Astrocyte (in vitro differentiated cells and primary cell): ENCODE measurements at regions not wholly inside any gene's neighbourhood (a gene's known extent, or its start where the extent isn't known, plus 50 kb on each side); places are given as distances from the start of the nearest gene placed in this dataset.

Experiments
- DNase-seq: peaks from one replicate; pipeline ENCODE4 v3.0.0-alpha.2; 2010; ENCODE audit warnings: low read depth
- FAIRE-seq: peaks from 2 replicates; lab custom pipeline; 2011; peaks lifted over from hg19 to GRCh38; lab: Jason Lieb, UNC
- H2AFZ ChIP-seq: 2 replicates; pipeline ENCODE4 v1.6.0; 2012; ENCODE audit warnings: low read depth, low read length, inconsistent platforms
- H3K27ac ChIP-seq: 2 replicates; pipeline ENCODE4 v1.5.1; 2011; ENCODE audit warnings: low read depth, low read length, inconsistent platforms
- H3K27me3 ChIP-seq: 2 replicates; pipeline ENCODE4 v1.6.0; 2011; ENCODE audit warnings: low read length, inconsistent platforms; ENCODE audit not compliant: insufficient read depth
- H3K36me3 ChIP-seq: 2 replicates; pipeline ENCODE4 v1.5.1; 2011; ENCODE audit warnings: low read length, inconsistent platforms; ENCODE audit not compliant: insufficient read depth
- H3K4me1 ChIP-seq: 2 replicates; pipeline ENCODE4 v1.5.1; 2011; ENCODE audit warnings: low read length, inconsistent platforms; ENCODE audit not compliant: insufficient read depth
- H3K4me2 ChIP-seq: 2 replicates; pipeline ENCODE4 v1.6.0; 2012; ENCODE audit warnings: low read length, inconsistent platforms
- H3K4me3 ChIP-seq: 2 replicates; pipeline ENCODE4 v1.5.1; 2011; ENCODE audit warnings: low read depth, mild to moderate bottlenecking, low read length, inconsistent platforms; ENCODE audit not compliant: insufficient read depth
- H3K79me2 ChIP-seq: 2 replicates; pipeline ENCODE4 v1.6.0; 2012; ENCODE audit warnings: mild to moderate bottlenecking, low read length, inconsistent platforms; ENCODE audit not compliant: insufficient read depth
- H3K9ac ChIP-seq: 2 replicates; pipeline ENCODE4 v1.6.0; 2012; ENCODE audit warnings: mild to moderate bottlenecking, low read length, inconsistent platforms
- H3K9me3 ChIP-seq: 2 replicates; pipeline ENCODE4 v1.5.1; 2012; ENCODE audit warnings: low read depth, mild to moderate bottlenecking, low read length, inconsistent platforms; ENCODE audit not compliant: insufficient read depth
- H4K20me1 ChIP-seq: 2 replicates; pipeline ENCODE4 v1.6.0; 2012; ENCODE audit warnings: low read length, inconsistent platforms; ENCODE audit not compliant: insufficient read depth
- H3K27ac Mint-ChIP-seq: one replicate; pipeline ENCODE4 v1.8.0; 2021; ENCODE audit warnings: mild to moderate bottlenecking, mixed read lengths; ENCODE audit not compliant: unreplicated experiment
- H3K27me3 Mint-ChIP-seq: one replicate; pipeline ENCODE4 v1.8.0; 2021; ENCODE audit warnings: low read depth, mixed read lengths; ENCODE audit not compliant: unreplicated experiment
- H3K36me3 Mint-ChIP-seq: one replicate; pipeline ENCODE4 v1.8.0; 2021; ENCODE audit warnings: low read depth, mixed read lengths; ENCODE audit not compliant: unreplicated experiment
- H3K4me1 Mint-ChIP-seq: one replicate; pipeline ENCODE4 v1.8.0; 2021; ENCODE audit warnings: low read depth, mixed read lengths; ENCODE audit not compliant: unreplicated experiment
- H3K4me3 Mint-ChIP-seq: one replicate; pipeline ENCODE4 v1.8.0; 2021; ENCODE audit warnings: mild to moderate bottlenecking, moderate library complexity, mixed read lengths; ENCODE audit not compliant: unreplicated experiment
- H3K9me3 Mint-ChIP-seq: one replicate; pipeline ENCODE4 v1.8.0; 2021; ENCODE audit warnings: mild to moderate bottlenecking, mixed read lengths; ENCODE audit not compliant: unreplicated experiment
- EZH2 ChIP-seq: IDR thresholded peaks from 2 replicates; pipeline ENCODE4 v1.6.1; 2012; ENCODE audit warnings: mild to moderate bottlenecking, low read length, inconsistent platforms; ENCODE audit not compliant: insufficient read depth
- TF ChIP-seq, protein P1 (sequence below): IDR thresholded peaks from 2 replicates; pipeline ENCODE4 v1.5.1; 2011; ENCODE audit warnings: low read depth, mild to moderate bottlenecking, inconsistent platforms, low read length, moderate library complexity; ENCODE audit not compliant: insufficient read depth

DNA sequence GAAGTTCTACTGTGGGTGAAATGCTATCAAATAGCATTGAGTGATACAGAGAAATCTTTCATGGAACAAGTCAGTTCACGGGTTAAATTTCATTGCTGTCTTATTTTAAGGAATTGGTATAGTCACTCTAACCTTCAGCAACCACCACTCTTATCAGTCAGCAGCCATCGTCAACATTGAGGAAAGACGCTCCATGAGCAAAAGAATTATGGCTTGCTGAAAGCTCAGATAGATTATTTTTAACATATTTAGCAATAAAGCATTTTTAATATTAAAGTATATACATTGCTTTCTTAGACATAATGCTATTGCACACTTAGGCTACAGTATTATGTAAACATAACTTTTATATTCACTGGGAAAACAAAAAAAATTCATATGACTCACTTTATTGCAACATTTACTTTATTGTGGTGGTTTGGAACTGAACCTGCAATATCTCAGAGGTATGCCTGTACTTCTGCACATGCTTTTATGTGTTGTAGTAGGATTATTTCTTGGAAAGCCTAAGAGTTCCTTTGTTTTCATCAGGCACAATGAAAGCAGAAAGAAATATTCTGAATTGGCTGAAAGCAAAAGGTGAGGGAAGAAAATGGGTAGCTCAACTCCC is 586.7 kb downstream of the GBA3 start:
- Histone ChIP-seq H3K79me2 (no peaks in the 10 kb centered on the region), H3K36me3 (no peaks in the 10 kb centered on the region), H3K27ac (no peak overlapping the region), H3K9ac (no peak overlapping the region), H3K4me2 (no peak overlapping the region), H4K20me1 (no peaks in the 10 kb centered on the region), H3K27me3 (no peaks in the 10 kb centered on the region), H3K9me3 (no peaks in the 10 kb centered on the region), H3K4me1 (no peaks in the 10 kb centered on the region), H3K4me3 (no peak overlapping the region), H2AFZ (no peak overlapping the region)
- TF ChIP-seq, protein P1, sequence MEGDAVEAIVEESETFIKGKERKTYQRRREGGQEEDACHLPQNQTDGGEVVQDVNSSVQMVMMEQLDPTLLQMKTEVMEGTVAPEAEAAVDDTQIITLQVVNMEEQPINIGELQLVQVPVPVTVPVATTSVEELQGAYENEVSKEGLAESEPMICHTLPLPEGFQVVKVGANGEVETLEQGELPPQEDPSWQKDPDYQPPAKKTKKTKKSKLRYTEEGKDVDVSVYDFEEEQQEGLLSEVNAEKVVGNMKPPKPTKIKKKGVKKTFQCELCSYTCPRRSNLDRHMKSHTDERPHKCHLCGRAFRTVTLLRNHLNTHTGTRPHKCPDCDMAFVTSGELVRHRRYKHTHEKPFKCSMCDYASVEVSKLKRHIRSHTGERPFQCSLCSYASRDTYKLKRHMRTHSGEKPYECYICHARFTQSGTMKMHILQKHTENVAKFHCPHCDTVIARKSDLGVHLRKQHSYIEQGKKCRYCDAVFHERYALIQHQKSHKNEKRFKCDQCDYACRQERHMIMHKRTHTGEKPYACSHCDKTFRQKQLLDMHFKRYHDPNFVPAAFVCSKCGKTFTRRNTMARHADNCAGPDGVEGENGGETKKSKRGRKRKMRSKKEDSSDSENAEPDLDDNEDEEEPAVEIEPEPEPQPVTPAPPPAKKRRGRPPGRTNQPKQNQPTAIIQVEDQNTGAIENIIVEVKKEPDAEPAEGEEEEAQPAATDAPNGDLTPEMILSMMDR, result no peak
- no peak for TF ChIP-seq EZH2
- DNase-seq (peak; percentile 5), FAIRE-seq (no peak)
- Mint-ChIP-seq H3K4me1 (no peaks in the 10 kb centered on the region), H3K36me3 (no peaks in the 10 kb centered on the region), H3K9me3 (no peaks in the 10 kb centered on the region), H3K27me3 (no peaks in the 10 kb centered on the region), H3K4me3 (no peak overlapping the region), H3K27ac (no peak overlapping the region)

DNA sequence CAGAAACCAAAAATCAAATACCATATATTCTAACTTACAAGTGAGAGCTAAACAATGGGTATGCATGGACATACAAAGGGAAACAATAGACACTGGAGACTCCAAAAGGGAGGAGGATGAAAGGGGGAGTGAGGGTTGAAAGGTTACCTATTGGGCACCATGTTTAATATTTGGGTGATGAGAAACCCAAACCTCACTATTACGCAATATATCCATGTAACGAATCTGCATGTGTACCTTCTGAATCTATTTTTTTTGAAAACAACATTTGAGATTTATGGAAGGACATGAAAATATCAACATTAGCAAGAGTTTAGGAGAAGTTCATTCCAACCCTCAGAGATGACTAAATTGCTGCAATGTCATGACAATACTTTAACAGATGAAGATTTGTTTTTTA is 586.1 kb downstream of the GBA3 start:
- no peak overlapping the region for H3K9ac ChIP-seq
- no peaks in the 10 kb centered on the region for H3K36me3 Mint-ChIP-seq
- TF ChIP-seq, protein P1, result no peak
- TF ChIP-seq EZH2, result no peak
- H3K9me3 Mint-ChIP-seq, result no peaks in the 10 kb centered on the region
- no peak overlapping the region for H3K4me2 ChIP-seq
- no peaks in the 10 kb centered on the region for H3K27me3 ChIP-seq
- H3K4me1 ChIP-seq, result no peaks in the 10 kb centered on the region
- no peak overlapping the region for H3K4me3 ChIP-seq
- DNase-seq, result no peak
- no peak overlapping the region for H2AFZ ChIP-seq
- no peak overlapping the region for H3K4me3 Mint-ChIP-seq
- no peak for FAIRE-seq
- no peaks in the 10 kb centered on the region for H3K36me3 ChIP-seq
- H3K27me3 Mint-ChIP-seq, result no peaks in the 10 kb centered on the region
- H3K27ac Mint-ChIP-seq, result no peak overlapping the region
- H3K9me3 ChIP-seq, result no peaks in the 10 kb centered on the region
- no peak overlapping the region for H3K27ac ChIP-seq
- H3K79me2 ChIP-seq, result no peaks in the 10 kb centered on the region
- H3K4me1 Mint-ChIP-seq, result no peaks in the 10 kb centered on the region
- H4K20me1 ChIP-seq, result no peaks in the 10 kb centered on the region

DNA sequence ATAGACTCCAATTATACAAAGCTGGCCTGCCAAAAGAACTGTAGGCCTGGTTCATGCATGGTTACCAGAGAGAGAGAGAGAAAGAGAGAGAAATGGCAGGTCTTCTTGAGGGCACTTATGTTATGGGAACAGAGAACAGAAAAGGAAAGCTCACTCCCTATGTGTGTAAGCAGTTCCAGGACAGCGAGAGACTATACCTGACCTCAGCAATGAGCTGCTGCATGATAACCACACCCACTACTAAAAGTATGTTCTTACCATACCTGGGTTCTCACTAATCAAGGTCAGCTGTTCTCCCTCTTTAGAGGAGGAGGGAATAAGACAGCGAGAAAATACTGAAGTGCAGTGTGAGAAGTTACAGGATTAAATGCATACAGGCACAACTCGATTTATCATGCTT is 583.3 kb downstream of the GBA3 start:
- no peak overlapping the region for H3K4me3 ChIP-seq
- no peaks in the 10 kb centered on the region for H3K36me3 ChIP-seq
- H3K4me1 ChIP-seq, result no peaks in the 10 kb centered on the region
- no peaks in the 10 kb centered on the region for H4K20me1 ChIP-seq
- no peaks in the 10 kb centered on the region for H3K27me3 ChIP-seq
- no peaks in the 10 kb centered on the region for H3K79me2 ChIP-seq
- TF ChIP-seq, protein P1, result no peak
- TF ChIP-seq EZH2, result no peak
- no peaks in the 10 kb centered on the region for H3K9me3 ChIP-seq
- no peak overlapping the region for H2AFZ ChIP-seq
- H3K27ac ChIP-seq, result no peak overlapping the region
- Mint-ChIP-seq H3K27ac (no peak overlapping the region), H3K9me3 (no peaks in the 10 kb centered on the region), H3K4me1 (no peaks in the 10 kb centered on the region), H3K4me3 (no peak overlapping the region), H3K36me3 (no peaks in the 10 kb centered on the region), H3K27me3 (no peaks in the 10 kb centered on the region)
- no peak overlapping the region for H3K4me2 ChIP-seq
- FAIRE-seq, result no peak
- no peak overlapping the region for H3K9ac ChIP-seq
- no peak for DNase-seq
